Fibroblast of mammary gland (primary cell): ENCODE measurements at regions not wholly inside any gene's neighbourhood (a gene's known extent, or its start where the extent isn't known, plus 50 kb on each side); places are given as distances from the start of the nearest gene placed in this dataset.
A peak's percentile ranks its signal among the peaks of the same experiment; 100 is the strongest.
"Not testable (repeated sequence)": the region's sequence is repeated elsewhere in the genome, so short reads cannot be mapped to it uniquely, and the experiment has no call there.

Source experiments
- DNase-seq: peaks from one replicate; pipeline ENCODE4 v3.0.0-alpha.2; 2010; ENCODE audit warnings: low read depth
- H3K4me3 ChIP-seq: 2 replicates; pipeline ENCODE4 v1.5.1; 2011; ENCODE audit warnings: low read depth, mild to moderate bottlenecking, low read length, moderate library complexity; ENCODE audit not compliant: control insufficient read depth

- DNase-seq, H3K4me3 ChIP-seq: not testable (repeated sequence)
Measured at GRCh38 chr7:73244782-73245311, 63.8 kb downstream of the NSUN5 start.

- not testable (repeated sequence) for DNase-seq
Measured at GRCh38 chr7:73234994-73235717, 73.5 kb downstream of the NSUN5 start.

GRCh38 chr7:73225745-73226144, 82.9 kb downstream of the NSUN5 start:
- DNase-seq, H3K4me3 ChIP-seq: not testable (repeated sequence)

More at GRCh38 chr7:73234994-73235717, 73.5 kb downstream of the NSUN5 start:
- peak overlapping the region; percentile 20 for H3K4me3 ChIP-seq

GRCh38 chr7:73221724-73222123, 86.9 kb downstream of the NSUN5 start:
- H3K4me3 ChIP-seq, DNase-seq: not testable (repeated sequence)

- H3K4me3 ChIP-seq, DNase-seq: not testable (repeated sequence)
Measured at GRCh38 chr7:73220766-73221370, 87.8 kb downstream of the NSUN5 start.

- H3K4me3 ChIP-seq, DNase-seq: not testable (repeated sequence)
Measured at GRCh38 chr7:73220357-73220756, 88.3 kb downstream of the NSUN5 start.

- not testable (repeated sequence) for DNase-seq, H3K4me3 ChIP-seq
Measured at GRCh38 chr7:73218802-73219201, 89.8 kb downstream of the NSUN5 start.

- not testable (repeated sequence) for DNase-seq
Measured at GRCh38 chr7:73216046-73216675, 92.5 kb downstream of the NSUN5 start.

GRCh38 chr7:73215232-73215631, 93.4 kb downstream of the NSUN5 start:
- not testable (repeated sequence) for H3K4me3 ChIP-seq, DNase-seq

More at GRCh38 chr7:73216046-73216675, 92.5 kb downstream of the NSUN5 start:
- not testable (repeated sequence) for H3K4me3 ChIP-seq

- not testable (repeated sequence) for DNase-seq, H3K4me3 ChIP-seq
Measured at GRCh38 chr7:73214471-73214870, 94.2 kb downstream of the NSUN5 start.

- not testable (repeated sequence) for DNase-seq
Measured at GRCh38 chr7:73213076-73213475, 95.5 kb downstream of the NSUN5 start.

GRCh38 chr7:73205594-73205993, 103.0 kb downstream of the NSUN5 start:
- not testable (repeated sequence) for H3K4me3 ChIP-seq

More at GRCh38 chr7:73213076-73213475, 95.5 kb downstream of the NSUN5 start:
- not testable (repeated sequence) for H3K4me3 ChIP-seq

GRCh38 chr7:73204898-73205297, 103.7 kb downstream of the NSUN5 start:
- peak; percentile 62 for DNase-seq
- H3K4me3 ChIP-seq, result not testable (repeated sequence)

More at GRCh38 chr7:73205594-73205993, 103.0 kb downstream of the NSUN5 start:
- not testable (repeated sequence) for DNase-seq

- DNase-seq, H3K4me3 ChIP-seq: not testable (repeated sequence)
Measured at GRCh38 chr7:73203312-73203711, 105.3 kb downstream of the NSUN5 start.

- not testable (repeated sequence) for DNase-seq, H3K4me3 ChIP-seq
Measured at GRCh38 chr7:73201264-73201663, 107.4 kb downstream of the NSUN5 start.

- not testable (repeated sequence) for DNase-seq, H3K4me3 ChIP-seq
Measured at GRCh38 chr7:73200518-73201099, 108.0 kb downstream of the NSUN5 start.

- H3K4me3 ChIP-seq, DNase-seq: not testable (repeated sequence)
Measured at GRCh38 chr7:73193991-73194390, 108.2 kb upstream of the SPDYE9 start.

GRCh38 chr7:73190483-73191155, 104.8 kb upstream of the SPDYE9 start:
- DNase-seq, H3K4me3 ChIP-seq: not testable (repeated sequence)
